ENCODE measurements at regions not wholly inside any gene's neighbourhood (a gene's known extent, or its start where the extent isn't known, plus 50 kb on each side); places are given as distances from the start of the nearest gene placed in this dataset.
"Not testable (repeated sequence)": the region's sequence is repeated elsewhere in the genome, so short reads cannot be mapped to it uniquely, and the experiment has no call there.

GRCh38 chr17:43345515-43345914 is 53.3 kb upstream of the ARL4D start:
- Mint-ChIP-seq H3K4me1 (peaks cover 47% of the 10 kb centered on the region), H3K9me3 (peaks cover 59% of the 10 kb centered on the region), H3K36me3 (ENCODE audit: low read depth) (peaks cover 55% of the 10 kb centered on the region)
- H3K27me3 Mint-ChIP-seq (ENCODE audit: low read depth, poor library complexity); H3K4me3 Mint-ChIP-seq; DNase-seq; H3K27ac Mint-ChIP-seq: not testable (repeated sequence)

DNA sequence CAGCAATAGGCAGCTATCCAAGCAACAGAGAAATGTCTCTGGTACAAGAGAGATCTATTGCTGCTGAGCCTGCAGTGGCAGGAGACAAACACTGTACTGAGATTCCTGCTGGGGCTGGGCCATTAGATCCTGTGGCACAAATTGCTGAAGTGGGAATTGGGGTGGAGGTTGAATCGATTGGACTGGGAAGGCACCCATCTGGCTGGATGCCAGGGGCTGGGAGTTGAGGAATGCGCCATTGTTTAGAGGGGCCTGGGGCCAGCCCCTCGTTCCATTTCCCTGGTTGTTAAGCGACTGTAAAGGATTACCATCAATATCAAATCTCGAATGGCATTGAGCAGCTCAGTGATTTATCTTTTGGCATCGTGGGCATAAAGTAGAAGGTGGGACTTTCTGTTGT is 54.1 kb upstream of the ARL4D start:
- TF ChIP-seq CTCF (IDR thresholded peaks at IDR 0.05), result no peak
- no peak overlapping the region for H3K4me3 Mint-ChIP-seq
- peaks cover 8% of the 10 kb centered on the region for H3K27me3 Mint-ChIP-seq (ENCODE audit: low read depth, poor library complexity)
- peaks cover 51% of the 10 kb centered on the region for H3K9me3 Mint-ChIP-seq
- H3K4me1 Mint-ChIP-seq, result peaks cover 54% of the 10 kb centered on the region
- H3K36me3 Mint-ChIP-seq (ENCODE audit: low read depth), result peaks cover 49% of the 10 kb centered on the region
- no peak overlapping the region for H3K27ac Mint-ChIP-seq
- DNase-seq, result no peak

DNA sequence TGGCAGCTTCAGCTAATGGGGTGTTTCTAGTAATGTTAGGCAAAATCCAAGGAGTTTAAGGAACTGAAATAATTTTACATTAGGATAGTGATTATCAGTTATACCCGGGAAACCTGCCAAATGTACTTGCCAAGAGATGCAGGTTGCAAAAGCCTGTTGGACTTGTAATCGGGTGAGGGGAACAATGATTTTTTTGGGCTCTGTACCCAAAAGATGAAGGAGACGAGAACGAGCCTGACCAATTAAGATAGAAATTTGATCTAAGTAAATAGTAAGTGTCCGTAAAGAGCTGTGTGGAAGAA is 56.3 kb upstream of the ARL4D start:
- DNase-seq, result no peak
- Mint-ChIP-seq H3K27ac (no peak overlapping the region), H3K4me3 (peak overlapping the region; percentile 26)

DNA sequence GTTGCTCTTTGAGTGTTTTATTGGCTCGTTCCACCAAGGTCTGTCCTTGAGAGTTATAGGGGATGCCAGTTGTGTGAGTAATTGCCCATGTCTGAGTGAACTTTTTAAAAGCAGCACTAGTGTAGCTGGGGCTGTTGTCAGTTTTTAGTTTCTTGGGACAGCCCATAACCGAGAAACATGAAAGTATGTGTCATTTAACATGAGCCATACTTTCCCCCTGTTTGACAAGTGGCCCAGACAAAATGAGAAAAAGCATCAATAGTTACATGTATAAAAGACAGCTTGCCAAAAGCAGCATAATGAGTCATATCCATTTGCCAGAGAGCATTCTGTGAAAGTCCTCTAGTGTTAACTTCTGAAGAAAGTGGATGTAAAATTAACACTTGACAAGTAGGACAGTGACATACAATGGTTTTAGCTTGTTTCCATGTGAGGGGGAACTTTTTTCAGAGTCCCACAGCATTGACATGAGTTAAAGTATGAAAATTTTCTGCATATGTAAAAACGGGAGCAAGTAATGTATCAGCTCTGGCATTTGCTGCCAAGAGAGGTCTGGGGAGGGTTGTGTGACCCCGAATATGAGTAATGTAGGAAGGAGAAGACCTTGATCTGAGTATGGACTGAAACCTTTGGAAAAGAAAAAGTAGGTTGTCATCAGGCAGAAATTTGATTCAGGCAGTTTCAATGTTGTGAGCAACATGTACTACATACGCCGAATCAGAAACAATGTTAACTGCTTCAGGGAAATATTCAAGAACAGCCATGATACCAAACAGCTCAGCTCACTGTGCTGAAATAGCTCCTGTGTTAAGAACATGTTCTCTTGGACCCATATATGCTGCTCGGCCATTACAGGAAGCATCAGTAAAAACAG is 56.8 kb upstream of the ARL4D start:
- peaks cover 6% of the 10 kb centered on the region for H3K27me3 Mint-ChIP-seq (ENCODE audit: low read depth, poor library complexity)
- peaks cover 69% of the 10 kb centered on the region for H3K4me1 Mint-ChIP-seq

More for the DNA sequence above, 56.3 kb upstream of the ARL4D start:
- peaks cover 28% of the 10 kb centered on the region for H3K36me3 Mint-ChIP-seq (ENCODE audit: low read depth)
- peaks cover 29% of the 10 kb centered on the region for H3K9me3 Mint-ChIP-seq
- no peak for TF ChIP-seq CTCF (IDR thresholded peaks at IDR 0.05)
- peaks cover 6% of the 10 kb centered on the region for H3K27me3 Mint-ChIP-seq (ENCODE audit: low read depth, poor library complexity)
- peaks cover 67% of the 10 kb centered on the region for H3K4me1 Mint-ChIP-seq

GRCh38 chr17:43338886-43339516 is 59.8 kb upstream of the ARL4D start:
- TF ChIP-seq CTCF (IDR thresholded peaks at IDR 0.05), result peak; percentile 78
- Mint-ChIP-seq H3K4me3 (no peak overlapping the region), H3K27me3 (ENCODE audit: low read depth, poor library complexity) (peaks cover 6% of the 10 kb centered on the region), H3K9me3 (peaks cover 6% of the 10 kb centered on the region), H3K27ac (no peak overlapping the region), H3K4me1 (peaks cover 79% of the 10 kb centered on the region), H3K36me3 (ENCODE audit: low read depth) (peaks cover under 1% of the 10 kb centered on the region)
- DNase-seq, result peak; percentile 73

More for the DNA sequence above, 56.8 kb upstream of the ARL4D start:
- Mint-ChIP-seq H3K27ac (peak overlapping the region; percentile 73), H3K4me3 (peak overlapping the region; percentile 26), H3K36me3 (ENCODE audit: low read depth) (peaks cover 22% of the 10 kb centered on the region), H3K9me3 (peaks cover 23% of the 10 kb centered on the region)
- no peak for TF ChIP-seq CTCF (IDR thresholded peaks at IDR 0.05)
- DNase-seq, result no peak

GRCh38 chr17:43337684-43338428 is 60.9 kb upstream of the ARL4D start:
- Mint-ChIP-seq H3K4me3 (no peak overlapping the region), H3K4me1 (peaks cover 84% of the 10 kb centered on the region), H3K36me3 (ENCODE audit: low read depth) (no peaks in the 10 kb centered on the region), H3K27me3 (ENCODE audit: low read depth, poor library complexity) (peaks cover 6% of the 10 kb centered on the region), H3K27ac (no peak overlapping the region), H3K9me3 (no peaks in the 10 kb centered on the region)
- DNase-seq, result no peak
- no peak for TF ChIP-seq CTCF (IDR thresholded peaks at IDR 0.05)

All from nephron progenitor cell (in vitro differentiated cells).